OCI-LY3 (cell line): ENCODE measurements at regions not wholly inside any gene's neighbourhood (a gene's known extent, or its start where the extent isn't known, plus 50 kb on each side); places are given as distances from the start of the nearest gene placed in this dataset.

Experiments used
- CTCF ChIP-seq: fragments of 200-600, 300-600 bp; sonication (generic); IDR thresholded peaks from 2 replicates; pipeline ENCODE4 v1.5.1; 2014; ENCODE audit warnings: antibody characterized with exemption, low read length, low read depth
- EZH2phosphoT487 ChIP-seq: fragments of 200-600 bp; shearing (Covaris generic); IDR thresholded peaks from 2 replicates; pipeline ENCODE4 v1.6.1; 2018; ENCODE audit warnings: antibody characterized with exemption, mixed run types, low read depth

DNA sequence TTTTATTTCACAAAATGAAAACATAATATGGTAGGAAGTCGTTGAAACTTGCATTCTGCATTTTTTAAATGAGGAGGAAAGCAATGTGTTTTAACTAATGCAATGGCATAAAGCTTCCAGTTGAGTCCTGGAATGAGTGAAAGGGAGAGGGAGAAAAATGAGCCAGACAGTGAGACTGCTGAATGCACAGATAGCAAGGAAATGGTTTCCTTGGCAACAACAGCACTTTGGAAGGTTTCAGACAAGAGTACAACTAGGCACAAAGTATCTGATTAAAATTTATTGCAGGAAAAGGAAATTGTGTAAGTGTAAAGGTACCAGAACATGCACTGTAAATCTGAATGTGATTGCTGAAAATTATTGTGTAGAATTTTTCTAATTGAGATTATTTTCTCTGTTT lies 320.1 kb upstream of the KYNU start:
- TF ChIP-seq CTCF (no peak), EZH2phosphoT487 (no peak)
